ENCODE measurements at regions not wholly inside any gene's neighbourhood (a gene's known extent, or its start where the extent isn't known, plus 50 kb on each side); places are given as distances from the start of the nearest gene placed in this dataset.

DNA sequence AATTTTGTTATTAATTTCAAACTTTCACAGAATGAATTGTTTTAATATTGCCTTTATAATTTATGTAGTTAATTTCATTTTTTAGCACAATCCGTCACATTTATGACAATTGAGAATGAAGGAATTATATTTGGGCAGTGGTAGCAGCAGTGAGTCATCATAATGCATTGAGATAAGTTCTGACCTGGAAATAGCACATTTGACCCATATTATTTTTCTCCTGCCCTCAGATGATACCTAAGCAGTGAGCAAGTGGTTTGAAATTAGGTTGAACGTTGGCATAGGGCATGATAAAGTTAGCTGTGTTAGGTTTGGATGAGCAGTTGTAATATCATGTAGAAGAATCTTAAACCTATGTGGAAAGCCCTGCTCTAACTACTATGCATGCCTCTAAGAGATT lies 1431.3 kb upstream of the CDH8 start:
- in situ Hi-C loops (cut with HindIII; ENCODE audit: low pct_unique_long_range_greater_than_20kb, low sequenced_read_pairs), result no loop called here
- TF ChIP-seq TCF7L2 (IDR thresholded peaks at IDR 0.05; ENCODE audit: low read depth, low read length), result no peak
- TF ChIP-seq, protein P1, sequence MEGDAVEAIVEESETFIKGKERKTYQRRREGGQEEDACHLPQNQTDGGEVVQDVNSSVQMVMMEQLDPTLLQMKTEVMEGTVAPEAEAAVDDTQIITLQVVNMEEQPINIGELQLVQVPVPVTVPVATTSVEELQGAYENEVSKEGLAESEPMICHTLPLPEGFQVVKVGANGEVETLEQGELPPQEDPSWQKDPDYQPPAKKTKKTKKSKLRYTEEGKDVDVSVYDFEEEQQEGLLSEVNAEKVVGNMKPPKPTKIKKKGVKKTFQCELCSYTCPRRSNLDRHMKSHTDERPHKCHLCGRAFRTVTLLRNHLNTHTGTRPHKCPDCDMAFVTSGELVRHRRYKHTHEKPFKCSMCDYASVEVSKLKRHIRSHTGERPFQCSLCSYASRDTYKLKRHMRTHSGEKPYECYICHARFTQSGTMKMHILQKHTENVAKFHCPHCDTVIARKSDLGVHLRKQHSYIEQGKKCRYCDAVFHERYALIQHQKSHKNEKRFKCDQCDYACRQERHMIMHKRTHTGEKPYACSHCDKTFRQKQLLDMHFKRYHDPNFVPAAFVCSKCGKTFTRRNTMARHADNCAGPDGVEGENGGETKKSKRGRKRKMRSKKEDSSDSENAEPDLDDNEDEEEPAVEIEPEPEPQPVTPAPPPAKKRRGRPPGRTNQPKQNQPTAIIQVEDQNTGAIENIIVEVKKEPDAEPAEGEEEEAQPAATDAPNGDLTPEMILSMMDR (IDR thresholded peaks at IDR 0.05), result no peak
- intact Hi-C loops (cut with micrococcal nuclease; ENCODE audit: unreplicated experiment), result loop anchor here (10.0 kb wide), 2 partner anchors 587 to 1647 kb away; no protein-coding TSS in a partner anchor
- Histone ChIP-seq H3K9me3 (ENCODE audit: control insufficient read depth, insufficient read depth, low read depth, low read length) (no peaks in the 10 kb centered on the region), H3K4me1 (ENCODE audit: control insufficient read depth, insufficient read depth, low read length) (no peaks in the 10 kb centered on the region), H3K27me3 (ENCODE audit: control insufficient read depth, insufficient read depth, low read length) (no peaks in the 10 kb centered on the region), H3K27ac (ENCODE audit: low read length) (no peak overlapping the region), H3K4me3 (ENCODE audit: low read depth in 2 of 2, low read length in 2 of 2) (no peak overlapping the region), H3K36me3 (ENCODE audit: control insufficient read depth, insufficient read depth, low read length) (no peaks in the 10 kb centered on the region)
- ChIA-PET POLR2A (no interaction called here), CTCF (no interaction called here)
- DNase-seq (ENCODE audit: low read depth, low spot score), result no peak
- ATAC-seq, result no peak
- BruUV-seq (replicated peaks), result no TSS peak

DNA sequence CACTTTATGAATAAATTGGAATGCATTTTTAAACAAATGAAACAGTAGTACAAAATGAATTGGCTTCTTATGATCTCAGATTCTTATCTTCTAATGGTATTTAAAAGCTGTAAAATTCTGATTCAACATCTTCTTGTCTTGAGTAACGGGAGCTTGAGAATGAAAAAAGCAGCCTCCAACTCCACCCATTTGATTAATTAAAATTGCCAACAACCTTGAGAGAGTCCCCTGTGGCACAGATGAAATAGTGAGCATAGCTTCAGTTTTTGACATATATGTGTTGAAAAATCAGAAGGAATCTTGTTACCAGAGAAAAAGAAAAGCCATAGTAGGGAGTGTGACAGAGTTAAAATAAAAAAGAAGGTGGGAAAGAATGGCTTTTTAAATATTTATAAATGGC lies 1426.1 kb upstream of the CDH8 start:
- CTCF ChIA-PET, result no interaction called here
- in situ Hi-C loops (cut with HindIII; ENCODE audit: low pct_unique_long_range_greater_than_20kb, low sequenced_read_pairs) (no loop called here), intact Hi-C loops (cut with micrococcal nuclease; ENCODE audit: unreplicated experiment) (loop anchor here (10.0 kb wide), 2 partner anchors 592 to 1652 kb away; no protein-coding TSS in a partner anchor)
- Histone ChIP-seq H3K27me3 (ENCODE audit: control insufficient read depth, insufficient read depth, low read length) (no peaks in the 10 kb centered on the region), H3K4me3 (ENCODE audit: low read depth in 2 of 2, low read length in 2 of 2) (no peak overlapping the region), H3K9me3 (ENCODE audit: control insufficient read depth, insufficient read depth, low read depth, low read length) (no peaks in the 10 kb centered on the region), H3K36me3 (ENCODE audit: control insufficient read depth, insufficient read depth, low read length) (no peaks in the 10 kb centered on the region), H3K4me1 (ENCODE audit: control insufficient read depth, insufficient read depth, low read length) (no peaks in the 10 kb centered on the region), H3K27ac (ENCODE audit: low read length) (no peak overlapping the region)
- TF ChIP-seq, protein P1 (IDR thresholded peaks at IDR 0.05), result no peak
- TF ChIP-seq POLR2AphosphoS5 (IDR thresholded peaks at IDR 0.05; ENCODE audit: low read depth, low read length), result no peak
- no peak for TF ChIP-seq TCF7L2 (IDR thresholded peaks at IDR 0.05; ENCODE audit: low read depth, low read length)
- TF ChIP-seq SIN3A (IDR thresholded peaks at IDR 0.05; ENCODE audit: borderline replicate concordance, insufficient read depth, low read depth, low read length), result no peak
- no TSS peak for BruUV-seq (replicated peaks)
- ATAC-seq (no peak), DNase-seq (ENCODE audit: low read depth, low spot score) (no peak)
- POLR2A ChIA-PET, result no interaction called here

DNA sequence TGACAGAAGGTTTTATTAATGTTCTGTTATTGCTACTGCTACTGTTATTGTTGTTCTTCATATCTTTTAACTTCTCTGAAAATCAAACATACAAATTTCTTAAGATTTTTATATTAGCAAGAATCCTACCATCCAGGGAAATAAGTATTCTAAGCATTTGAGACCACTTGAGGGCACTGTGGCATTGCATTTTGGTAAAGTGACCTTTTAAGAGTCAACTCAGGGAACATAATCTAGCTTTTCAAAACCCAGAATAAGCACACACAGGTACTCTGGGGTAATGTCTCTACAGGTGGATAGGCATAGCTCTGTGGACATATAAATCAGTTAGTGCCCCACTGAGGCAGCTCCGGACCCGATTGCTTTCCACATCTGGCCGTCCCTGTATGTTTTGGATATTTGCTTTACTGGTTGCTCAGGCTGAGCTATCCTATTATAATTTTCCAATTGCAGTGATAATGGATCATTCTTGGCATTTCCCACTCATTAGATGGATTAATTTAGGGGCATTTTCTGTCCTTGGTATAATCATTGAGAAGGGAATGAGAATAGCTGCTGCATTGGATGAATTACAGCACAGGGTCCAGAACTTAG lies 1425.1 kb upstream of the CDH8 start:
- H3K4me3 ChIP-seq (ENCODE audit: low read depth in 2 of 2, low read length in 2 of 2), result no peak overlapping the region
- intact Hi-C loops (cut with micrococcal nuclease; ENCODE audit: unreplicated experiment), result loop anchor here (10.0 kb wide), 2 partner anchors 593 to 1653 kb away; no protein-coding TSS in a partner anchor
- ChIA-PET POLR2A (no interaction called here), CTCF (no interaction called here)
- no peaks in the 10 kb centered on the region for H3K27me3 ChIP-seq (ENCODE audit: control insufficient read depth, insufficient read depth, low read length)
- H3K36me3 ChIP-seq (ENCODE audit: control insufficient read depth, insufficient read depth, low read length), result no peaks in the 10 kb centered on the region
- H3K9me3 ChIP-seq (ENCODE audit: control insufficient read depth, insufficient read depth, low read depth, low read length), result no peaks in the 10 kb centered on the region
- DNase-seq (ENCODE audit: low read depth, low spot score), result peak; percentile 10
- in situ Hi-C loops (cut with HindIII; ENCODE audit: low pct_unique_long_range_greater_than_20kb, low sequenced_read_pairs), result no loop called here
- no peak for TF ChIP-seq TCF7L2 (IDR thresholded peaks at IDR 0.05; ENCODE audit: low read depth, low read length)
- TF ChIP-seq, protein P1 (IDR thresholded peaks at IDR 0.05), result peak; percentile 35; the same call in 1 of the 2 replicates
- no peaks in the 10 kb centered on the region for H3K4me1 ChIP-seq (ENCODE audit: control insufficient read depth, insufficient read depth, low read length)
- ATAC-seq, result no peak
- no TSS peak for BruUV-seq (replicated peaks)
- no peak overlapping the region for H3K27ac ChIP-seq (ENCODE audit: low read length)
